ENCODE measurements at regions not wholly inside any gene's neighbourhood (a gene's known extent, or its start where the extent isn't known, plus 50 kb on each side); places are given as distances from the start of the nearest gene placed in this dataset.

- no peak for TF ChIP-seq CHD7 (IDR thresholded peaks at IDR 0.05; ENCODE audit: insufficient replicate concordance, low read length)
- no peak for TF ChIP-seq BACH1 (IDR thresholded peaks at IDR 0.05; ENCODE audit: low read length)
- TF ChIP-seq MAX (IDR thresholded peaks at IDR 0.05), result no peak
Observed at GRCh38 chr5:156037151-156037909, 289.6 kb upstream of the SGCD start (continued).

Data from H1 (cell line).